GM03348 (cell line): ENCODE measurements at regions not wholly inside any gene's neighbourhood (a gene's known extent, or its start where the extent isn't known, plus 50 kb on each side); places are given as distances from the start of the nearest gene placed in this dataset.
"Not testable (repeated sequence)": the region's sequence is repeated elsewhere in the genome, so short reads cannot be mapped to it uniquely, and the experiment has no call there.

Experiments
- DNase-seq: peaks from one replicate; pipeline ENCODE4 v3.0.0; 2012; ENCODE audit warnings: low spot score

GRCh38 chr6:13874191-13874549 lies 50.6 kb upstream of the RNF182 start:
- no peak for DNase-seq

- DNase-seq: peak; percentile 47
These were observed 51.2 kb upstream of the RNF182 start for GRCh38 chr6:13873288-13874190.

GRCh38 chr6:13872681-13873080 lies 52.1 kb upstream of the RNF182 start:
- no peak for DNase-seq

- not testable (repeated sequence) for DNase-seq
These were observed 52.7 kb upstream of the RNF182 start for GRCh38 chr6:13872006-13872405.

- DNase-seq: no peak
These were observed 54.4 kb upstream of the RNF182 start for GRCh38 chr6:13870214-13870830.

GRCh38 chr6:13868236-13868635 lies 53.9 kb upstream of the MCUR1 start:
- no peak for DNase-seq

- DNase-seq: no peak
These were observed 51.9 kb upstream of the MCUR1 start for GRCh38 chr6:13866301-13866700.

GRCh38 chr6:13865141-13865540 lies 50.8 kb upstream of the MCUR1 start:
- no peak for DNase-seq

GRCh38 chr6:13864669-13865068 lies 50.3 kb upstream of the MCUR1 start:
- DNase-seq: not testable (repeated sequence)
